HG03460 (cell line): ENCODE measurements at regions not wholly inside any gene's neighbourhood (a gene's known extent, or its start where the extent isn't known, plus 50 kb on each side); places are given as distances from the start of the nearest gene placed in this dataset.
"Not testable (repeated sequence)": the region's sequence is repeated elsewhere in the genome, so short reads cannot be mapped to it uniquely, and the experiment has no call there.

Experiments
- ATAC-seq: cut with Tn5 transposase; IDR thresholded peaks from one replicate; pipeline ENCODE4 v1.9.1; 2021; ENCODE audit not compliant: unreplicated experiment

GRCh38 chrX:125089761-125090445 is 229.8 kb upstream of the TEX13C start:
- no peak for ATAC-seq

- no peak for ATAC-seq
These were observed 225.8 kb upstream of the TEX13C start for GRCh38 chrX:125093852-125094251.

GRCh38 chrX:125094901-125095300 is 224.8 kb upstream of the TEX13C start:
- ATAC-seq, result no peak

GRCh38 chrX:125096469-125096868 is 223.2 kb upstream of the TEX13C start:
- ATAC-seq, result no peak

GRCh38 chrX:125096870-125097269 is 222.8 kb upstream of the TEX13C start:
- no peak for ATAC-seq

- ATAC-seq, result no peak
These were observed 217.5 kb upstream of the TEX13C start for GRCh38 chrX:125101971-125102755.

GRCh38 chrX:125103693-125104092 is 216.0 kb upstream of the TEX13C start:
- no peak for ATAC-seq

- no peak for ATAC-seq
These were observed 210.8 kb upstream of the TEX13C start for GRCh38 chrX:125108921-125109320.

GRCh38 chrX:125131164-125131563 is 188.5 kb upstream of the TEX13C start:
- no peak for ATAC-seq

- ATAC-seq, result peak; percentile 52
These were observed 187.4 kb upstream of the TEX13C start for GRCh38 chrX:125132274-125132673.

GRCh38 chrX:125137521-125137920 is 182.2 kb upstream of the TEX13C start:
- no peak for ATAC-seq

GRCh38 chrX:125150231-125150630 is 169.4 kb upstream of the TEX13C start:
- no peak for ATAC-seq

- no peak for ATAC-seq
These were observed 168.5 kb upstream of the TEX13C start for GRCh38 chrX:125151146-125151545.

- ATAC-seq, result no peak
These were observed 167.7 kb upstream of the TEX13C start for GRCh38 chrX:125152011-125152410.

- ATAC-seq, result no peak
These were observed 166.1 kb upstream of the TEX13C start for GRCh38 chrX:125153621-125154020.

GRCh38 chrX:125154288-125155257 is 165.1 kb upstream of the TEX13C start:
- not testable (repeated sequence) for ATAC-seq

- not testable (repeated sequence) for ATAC-seq
These were observed 164.2 kb upstream of the TEX13C start for GRCh38 chrX:125155296-125156033.

- ATAC-seq, result no peak
These were observed 149.2 kb upstream of the TEX13C start for GRCh38 chrX:125170459-125170858.

- ATAC-seq, result no peak
These were observed 147.1 kb upstream of the TEX13C start for GRCh38 chrX:125172531-125172930.

GRCh38 chrX:125175991-125176584 is 143.6 kb upstream of the TEX13C start:
- no peak for ATAC-seq
